Large intestine (tissue), 3 donors: ENCODE measurements at regions not wholly inside any gene's neighbourhood (a gene's known extent, or its start where the extent isn't known, plus 50 kb on each side); places are given as distances from the start of the nearest gene placed in this dataset.
"Not testable (repeated sequence)": the region's sequence is repeated elsewhere in the genome, so short reads cannot be mapped to it uniquely, and the experiment has no call there.

Experiments
- DNase-seq, 2 donors: peaks; one replicate each; pipeline versions ENCODE4 v3.0.0 to v3.0.0-alpha.2; 2013
- H3K27ac ChIP-seq: one replicate; pipeline ENCODE4 v1.5.1; 2013; ENCODE audit warnings: low read length
- H3K27me3 ChIP-seq: 2 replicates; pipeline ENCODE4 v1.6.1; 2013; ENCODE audit warnings: low read length; ENCODE audit not compliant: control insufficient read depth, insufficient read depth
- H3K36me3 ChIP-seq: 2 replicates; pipeline ENCODE4 v1.6.1; 2013; ENCODE audit warnings: low read length; ENCODE audit not compliant: control insufficient read depth, insufficient read depth
- H3K4me1 ChIP-seq: one replicate; pipeline ENCODE4 v1.6.1; 2013; ENCODE audit warnings: low read length; ENCODE audit not compliant: control insufficient read depth, insufficient read depth
- H3K4me3 ChIP-seq: one replicate; pipeline ENCODE4 v1.5.1; 2013; ENCODE audit warnings: low read length
- H3K9me3 ChIP-seq: one replicate; pipeline ENCODE4 v1.6.1; 2013; ENCODE audit warnings: mild to moderate bottlenecking, low read depth, low read length, moderate library complexity; ENCODE audit not compliant: control insufficient read depth
- WGBS: methylation state at CpG from one replicate; pipeline ENCODE4 v1.1.5; 2013; ENCODE audit warnings: low lambda C conversion rate; ENCODE audit not compliant: insufficient coverage; 5-methylcytosine and 5-hydroxymethylcytosine counted together

DNA sequence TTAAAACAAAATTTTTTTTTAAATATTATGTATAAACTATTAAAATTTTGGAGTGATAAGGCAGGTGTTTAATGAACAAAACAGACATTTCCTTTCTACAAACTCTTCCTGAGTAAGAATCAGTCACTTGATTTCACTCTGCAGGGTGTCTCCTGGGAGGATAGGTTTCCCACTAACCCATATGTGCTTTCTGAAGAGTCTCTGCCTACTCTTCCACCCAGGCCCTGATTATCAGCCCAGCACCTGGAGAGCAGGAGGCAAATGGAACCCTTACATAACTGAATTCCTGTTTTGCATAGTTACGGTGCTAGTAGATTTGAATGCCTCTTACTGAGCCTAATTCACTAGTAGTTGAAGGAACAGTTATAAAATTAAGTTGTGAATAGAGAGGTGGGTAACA is 1718.6 kb downstream of the SUCLG1 start:
- H3K36me3 ChIP-seq = no peaks in the 10 kb centered on the region
- WGBS = no CpG with 5 or more reads among the region's 1 CpG
- no peak for DNase-seq
- H3K4me1 ChIP-seq = no peaks in the 10 kb centered on the region
- H3K4me3 ChIP-seq = no peak overlapping the region
- H3K27me3 ChIP-seq = no peaks in the 10 kb centered on the region
- no peaks in the 10 kb centered on the region for H3K9me3 ChIP-seq
- no peak overlapping the region for H3K27ac ChIP-seq

DNA sequence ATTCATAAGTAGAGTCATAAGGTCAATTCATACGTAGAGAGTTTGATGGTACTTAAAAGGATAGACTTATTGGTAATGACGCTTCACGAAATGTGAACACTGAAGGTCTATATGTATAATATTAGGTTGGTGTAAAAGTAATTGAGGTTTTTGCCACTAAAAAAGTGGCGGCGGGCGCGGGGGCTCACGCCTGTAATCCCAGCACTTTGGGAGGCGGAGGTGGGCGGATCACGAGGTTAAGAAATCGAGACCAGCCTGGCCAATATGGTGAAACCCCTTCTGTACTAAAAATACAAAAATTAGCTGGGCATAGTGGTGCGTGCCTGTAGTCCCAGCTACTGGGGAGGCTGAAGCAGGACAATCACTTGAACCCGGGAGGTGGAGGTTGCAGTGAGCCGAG is 1721.1 kb downstream of the SUCLG1 start:
- not testable (repeated sequence) for H3K4me3 ChIP-seq, H3K4me1 ChIP-seq, DNase-seq, H3K36me3 ChIP-seq, H3K27me3 ChIP-seq, H3K9me3 ChIP-seq, H3K27ac ChIP-seq
- WGBS = 100% methylated on average over 3 of the region's 15 CpGs

DNA sequence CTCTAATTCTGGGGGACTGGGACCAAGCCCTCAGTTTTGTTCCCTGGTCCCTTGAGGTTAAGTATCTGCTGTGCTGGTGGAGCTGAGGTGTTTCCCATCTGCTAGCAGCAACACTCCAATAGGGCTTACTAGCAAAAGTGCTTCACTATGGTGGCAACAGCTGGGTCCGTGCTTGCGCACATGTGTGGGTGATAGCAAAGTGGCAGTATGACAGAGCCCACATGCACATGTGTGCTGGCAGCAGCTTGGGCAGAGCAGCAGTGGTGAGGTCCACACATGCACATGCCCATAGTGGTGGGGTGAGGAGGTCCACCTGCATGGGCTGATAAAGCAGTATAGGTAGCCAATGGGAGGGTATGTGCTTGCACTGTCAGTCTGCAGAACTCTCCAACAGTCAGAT is 1723.7 kb downstream of the SUCLG1 start:
- no peaks in the 10 kb centered on the region for H3K9me3 ChIP-seq
- no peaks in the 10 kb centered on the region for H3K4me1 ChIP-seq
- WGBS = no CpG with 5 or more reads among the region's 2 CpGs
- H3K27me3 ChIP-seq = no peaks in the 10 kb centered on the region
- no peak overlapping the region for H3K27ac ChIP-seq
- no peak for DNase-seq
- H3K4me3 ChIP-seq = no peak overlapping the region
- no peaks in the 10 kb centered on the region for H3K36me3 ChIP-seq

DNA sequence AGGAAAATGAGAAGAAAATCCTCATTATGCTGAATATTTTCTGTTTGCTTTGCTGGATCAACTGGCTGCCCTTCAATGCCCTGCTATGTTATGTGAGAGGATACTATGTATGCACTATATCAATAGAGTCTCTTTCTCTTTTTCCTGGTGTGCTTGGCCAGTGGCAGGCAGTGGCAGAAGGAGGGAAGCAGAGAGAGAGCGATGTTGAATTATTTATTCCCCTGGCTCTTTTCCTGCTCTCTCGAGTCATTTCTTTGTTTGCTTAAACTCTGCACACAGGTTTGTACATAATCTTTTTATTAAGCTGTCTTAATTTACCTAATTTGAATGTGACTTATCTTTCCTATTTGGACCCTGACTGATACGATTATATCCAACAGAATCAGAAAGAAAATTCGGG is 1727.3 kb downstream of the SUCLG1 start:
- Histone ChIP-seq H3K4me3 (no peak overlapping the region), H3K9me3 (no peaks in the 10 kb centered on the region), H3K36me3 (no peaks in the 10 kb centered on the region), H3K27me3 (no peaks in the 10 kb centered on the region), H3K4me1 (no peaks in the 10 kb centered on the region), H3K27ac (no peak overlapping the region)
- 50% methylated on average over 2 of the region's 4 CpGs for WGBS
- DNase-seq = no peak

DNA sequence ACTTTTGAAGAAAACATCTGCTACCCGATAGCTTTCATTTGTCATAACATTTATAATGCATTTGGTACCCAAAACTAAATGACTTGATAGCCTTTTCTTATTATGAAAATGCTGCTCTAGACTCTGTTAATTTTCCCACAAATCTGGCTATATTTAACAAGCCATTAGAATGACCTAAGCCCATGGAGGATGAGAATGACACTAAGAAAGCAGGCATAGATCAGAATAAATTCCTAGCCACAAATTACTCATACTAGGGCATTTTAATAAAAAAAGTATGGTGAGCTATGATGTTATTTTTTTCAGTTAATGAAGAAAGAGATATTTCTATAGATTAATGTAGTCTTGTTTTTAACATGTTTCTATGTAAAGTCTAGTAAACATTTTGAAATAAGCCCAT is 1728.3 kb downstream of the SUCLG1 start:
- no peaks in the 10 kb centered on the region for H3K27me3 ChIP-seq
- no peak overlapping the region for H3K4me3 ChIP-seq
- DNase-seq = no peak
- H3K27ac ChIP-seq = no peak overlapping the region
- 100% methylated on average over 1 of the region's 1 CpG for WGBS
- no peaks in the 10 kb centered on the region for H3K36me3 ChIP-seq
- no peaks in the 10 kb centered on the region for H3K9me3 ChIP-seq
- H3K4me1 ChIP-seq = no peaks in the 10 kb centered on the region

DNA sequence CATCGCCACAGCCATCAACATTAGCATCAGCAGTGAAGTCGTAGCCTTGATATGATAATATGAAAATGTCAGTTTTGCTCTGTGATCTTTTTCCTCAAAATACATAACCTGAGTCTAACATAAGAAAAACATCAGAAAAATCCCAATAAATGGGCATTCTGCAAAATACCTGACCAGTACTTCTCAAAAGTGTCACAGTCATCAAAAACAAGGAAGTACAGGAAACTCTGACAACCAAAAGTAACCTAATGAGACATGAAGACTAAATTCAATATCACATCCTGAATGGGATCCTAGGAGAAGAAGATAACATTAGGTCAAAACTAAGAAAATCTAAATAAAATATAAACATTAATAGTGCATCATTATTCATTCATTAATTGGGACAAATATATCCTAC is 1731.0 kb downstream of the SUCLG1 start:
- Histone ChIP-seq H3K36me3 (no peaks in the 10 kb centered on the region), H3K27me3 (no peaks in the 10 kb centered on the region), H3K4me1 (no peaks in the 10 kb centered on the region), H3K27ac (no peak overlapping the region), H3K9me3 (no peaks in the 10 kb centered on the region), H3K4me3 (no peak overlapping the region)
- WGBS = no CpG with 5 or more reads among the region's 2 CpGs
- DNase-seq = no peak

DNA sequence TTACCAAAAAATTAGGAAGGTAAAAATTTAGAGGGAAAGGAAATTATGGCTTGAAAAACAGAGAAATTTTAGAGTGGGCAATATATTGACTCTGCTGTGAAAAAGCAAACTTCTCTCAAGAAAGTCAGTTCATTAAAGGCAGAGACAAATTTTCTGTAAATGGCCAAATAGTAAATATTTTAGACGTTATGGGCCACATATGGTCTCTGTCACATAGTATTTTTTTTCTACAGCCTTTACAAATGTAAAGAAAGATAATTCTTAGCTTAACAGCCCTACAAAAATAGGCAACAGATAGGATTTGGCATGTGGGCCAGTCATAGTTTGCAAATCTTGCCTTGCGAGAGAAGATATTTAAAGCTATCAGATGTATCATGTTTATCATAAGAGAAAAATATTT is 1750.4 kb downstream of the SUCLG1 start:
- DNase-seq = no peak
- no peaks in the 10 kb centered on the region for H3K27me3 ChIP-seq
- H3K4me3 ChIP-seq = no peak overlapping the region
- no peaks in the 10 kb centered on the region for H3K9me3 ChIP-seq
- H3K27ac ChIP-seq = no peak overlapping the region
- 50% methylated on average over 1 of the region's 2 CpGs for WGBS
- no peaks in the 10 kb centered on the region for H3K36me3 ChIP-seq
- H3K4me1 ChIP-seq = no peaks in the 10 kb centered on the region

DNA sequence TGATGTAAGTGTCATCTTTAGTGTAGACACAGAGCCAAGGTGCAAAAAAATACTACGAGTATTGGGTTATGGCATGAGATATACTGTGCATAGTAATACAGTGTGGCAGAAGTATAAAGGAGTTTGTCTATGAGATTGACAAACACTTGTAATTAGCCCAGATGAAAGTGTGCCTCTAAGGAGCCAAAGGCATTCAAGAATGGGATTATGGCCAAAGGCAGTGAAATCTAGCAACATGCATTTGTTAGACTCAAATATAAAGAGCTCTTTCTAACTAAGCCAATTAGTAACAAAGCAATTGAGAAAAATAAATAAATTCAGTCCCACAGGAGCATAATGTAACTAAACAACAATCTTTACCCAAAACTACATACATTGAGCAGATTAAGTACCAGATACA is 1761.8 kb downstream of the SUCLG1 start:
- no peaks in the 10 kb centered on the region for H3K36me3 ChIP-seq
- no peaks in the 10 kb centered on the region for H3K4me1 ChIP-seq
- 100% methylated on average over 1 of the region's 1 CpG for WGBS
- H3K27ac ChIP-seq = no peak overlapping the region
- no peaks in the 10 kb centered on the region for H3K9me3 ChIP-seq
- H3K27me3 ChIP-seq = no peaks in the 10 kb centered on the region
- DNase-seq = no peak
- H3K4me3 ChIP-seq = no peak overlapping the region

DNA sequence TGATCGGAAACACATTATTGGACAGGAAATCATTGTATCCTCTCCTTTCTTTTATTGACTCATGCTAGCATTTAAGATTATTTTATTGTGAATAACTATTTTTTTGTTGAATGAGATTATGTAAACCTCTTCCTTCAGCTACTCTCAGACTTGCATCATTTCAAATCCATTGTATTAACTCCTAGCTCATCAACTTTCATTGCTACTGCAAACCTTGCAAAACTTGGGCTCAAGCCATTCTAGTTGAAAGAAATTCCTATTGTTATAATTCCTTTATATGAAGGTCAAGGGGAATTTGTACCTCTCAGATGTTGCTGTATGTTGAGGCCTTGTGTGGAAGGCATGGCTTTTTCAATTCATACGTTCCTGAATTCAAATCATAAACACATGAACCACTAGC is 1764.6 kb downstream of the SUCLG1 start:
- no peaks in the 10 kb centered on the region for H3K36me3 ChIP-seq
- no peak overlapping the region for H3K27ac ChIP-seq
- H3K4me3 ChIP-seq = no peak overlapping the region
- 86% methylated on average over 1 of the region's 2 CpGs for WGBS
- peaks cover 3% of the 10 kb centered on the region for H3K9me3 ChIP-seq
- no peak for DNase-seq
- H3K27me3 ChIP-seq = no peaks in the 10 kb centered on the region
- no peaks in the 10 kb centered on the region for H3K4me1 ChIP-seq

DNA sequence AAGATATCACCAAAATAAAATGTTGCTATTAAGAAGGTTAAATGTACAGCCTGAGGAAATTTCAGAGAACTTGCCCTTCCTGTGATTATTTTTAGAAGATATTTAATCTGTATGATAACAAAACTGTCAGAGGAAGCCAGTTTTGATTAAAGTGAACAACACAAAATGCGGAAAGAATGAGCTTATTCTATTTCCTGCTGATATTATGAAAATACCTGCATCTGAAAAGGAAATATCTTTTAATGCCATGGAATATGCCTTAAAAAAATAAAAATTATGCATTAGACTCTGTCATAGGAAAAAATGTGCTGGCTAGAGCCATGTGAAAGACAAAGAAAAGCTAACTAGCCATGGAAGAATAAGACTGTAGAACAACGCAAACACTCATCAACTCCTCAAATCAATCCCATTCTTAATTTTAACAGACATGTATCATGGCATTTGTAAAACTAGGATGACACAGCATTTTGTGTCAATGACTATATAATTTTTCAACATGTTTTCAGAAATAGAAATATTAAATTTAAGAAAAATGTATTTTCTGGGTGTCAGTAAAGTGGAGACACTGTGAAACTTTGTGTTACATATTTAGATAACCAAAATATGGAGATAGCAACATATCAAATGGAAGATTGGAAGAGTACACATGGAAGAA is 1768.2 kb downstream of the SUCLG1 start:
- H3K9me3 ChIP-seq = peaks cover 3% of the 10 kb centered on the region
- H3K4me1 ChIP-seq = no peaks in the 10 kb centered on the region
- no peaks in the 10 kb centered on the region for H3K27me3 ChIP-seq
- H3K4me3 ChIP-seq = no peak overlapping the region
- H3K27ac ChIP-seq = no peak overlapping the region
- WGBS = 100% methylated on average over 2 of the region's 2 CpGs
- no peaks in the 10 kb centered on the region for H3K36me3 ChIP-seq
- no peak for DNase-seq

DNA sequence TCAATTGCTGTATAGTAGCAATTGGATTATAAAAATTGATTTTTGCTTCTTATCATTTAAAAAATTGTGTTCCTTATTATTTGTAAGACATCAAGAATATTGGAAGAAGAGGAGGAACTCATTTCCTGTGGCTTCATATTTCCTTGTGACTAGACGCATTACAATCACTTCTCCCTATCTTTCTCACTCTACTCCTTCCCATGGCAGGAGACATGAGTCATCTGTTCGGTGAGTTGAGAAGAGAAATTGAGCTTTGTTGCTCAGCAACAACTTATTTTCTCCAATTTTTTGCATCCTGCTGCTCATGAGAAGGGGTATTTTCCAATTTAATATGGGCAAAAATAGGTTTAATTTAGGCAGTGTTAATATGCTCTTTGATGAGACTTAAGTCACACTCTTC is 1783.9 kb downstream of the SUCLG1 start:
- DNase-seq = no peak
- Histone ChIP-seq H3K36me3 (no peaks in the 10 kb centered on the region), H3K27ac (no peak overlapping the region), H3K4me3 (no peak overlapping the region), H3K4me1 (no peaks in the 10 kb centered on the region), H3K9me3 (no peaks in the 10 kb centered on the region), H3K27me3 (no peaks in the 10 kb centered on the region)
- 60% methylated on average over 1 of the region's 2 CpGs for WGBS
